NB4 (cell line): ENCODE measurements at regions not wholly inside any gene's neighbourhood (a gene's known extent, or its start where the extent isn't known, plus 50 kb on each side); places are given as distances from the start of the nearest gene placed in this dataset.
"Not testable (repeated sequence)": the region's sequence is repeated elsewhere in the genome, so short reads cannot be mapped to it uniquely, and the experiment has no call there.

Experiments
- DNase-seq: peaks from one replicate; pipeline ENCODE4 v3.0.0; 2010; ENCODE audit warnings: low read depth
- H3K4me3 ChIP-seq: one replicate; pipeline ENCODE4 v1.5.1; 2011; ENCODE audit warnings: mild to moderate bottlenecking, low read depth, low read length, moderate library complexity
- MYC ChIP-seq: IDR thresholded peaks from 2 replicates; pipeline ENCODE4 v1.6.1; 2011; ENCODE audit warnings: low read depth, low read length
- POLR2A ChIP-seq: IDR thresholded peaks from 2 replicates; pipeline ENCODE4 v1.6.1; 2011; ENCODE audit warnings: mild to moderate bottlenecking; ENCODE audit not compliant: insufficient read length; ENCODE audit errors: extremely low read depth
- TF ChIP-seq, protein P1 (sequence below): IDR thresholded peaks from 2 replicates; pipeline ENCODE4 v1.6.1; 2011; ENCODE audit warnings: low read depth, low read length
- TF ChIP-seq, protein P2 (sequence below): IDR thresholded peaks from one replicate; pipeline ENCODE4 v1.5.1; 2012; ENCODE audit warnings: low read depth, low read length

DNA sequence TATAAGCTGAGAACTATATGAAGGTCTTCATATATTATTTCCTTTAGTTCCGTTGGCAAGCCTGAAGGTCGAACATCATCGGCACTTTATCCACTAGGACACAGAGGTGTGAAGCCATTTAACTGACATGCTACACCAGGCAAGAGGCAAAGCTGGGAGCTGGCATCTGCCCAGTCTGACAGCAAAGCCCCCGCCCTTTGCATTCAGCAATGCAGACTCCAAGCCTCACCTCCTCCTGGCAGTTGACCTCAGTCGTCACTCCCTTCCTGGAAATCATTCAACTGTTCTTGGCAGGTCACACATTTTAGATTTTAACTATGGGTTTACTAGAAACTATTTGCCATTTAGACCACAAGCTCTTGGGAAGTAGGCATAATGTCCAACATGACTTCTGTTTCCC is 135.8 kb upstream of the FRG1 start:
- H3K4me3 ChIP-seq = no peak overlapping the region
- TF ChIP-seq, protein P1, sequence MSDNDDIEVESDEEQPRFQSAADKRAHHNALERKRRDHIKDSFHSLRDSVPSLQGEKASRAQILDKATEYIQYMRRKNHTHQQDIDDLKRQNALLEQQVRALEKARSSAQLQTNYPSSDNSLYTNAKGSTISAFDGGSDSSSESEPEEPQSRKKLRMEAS = no peak
- TF ChIP-seq, protein P2, sequence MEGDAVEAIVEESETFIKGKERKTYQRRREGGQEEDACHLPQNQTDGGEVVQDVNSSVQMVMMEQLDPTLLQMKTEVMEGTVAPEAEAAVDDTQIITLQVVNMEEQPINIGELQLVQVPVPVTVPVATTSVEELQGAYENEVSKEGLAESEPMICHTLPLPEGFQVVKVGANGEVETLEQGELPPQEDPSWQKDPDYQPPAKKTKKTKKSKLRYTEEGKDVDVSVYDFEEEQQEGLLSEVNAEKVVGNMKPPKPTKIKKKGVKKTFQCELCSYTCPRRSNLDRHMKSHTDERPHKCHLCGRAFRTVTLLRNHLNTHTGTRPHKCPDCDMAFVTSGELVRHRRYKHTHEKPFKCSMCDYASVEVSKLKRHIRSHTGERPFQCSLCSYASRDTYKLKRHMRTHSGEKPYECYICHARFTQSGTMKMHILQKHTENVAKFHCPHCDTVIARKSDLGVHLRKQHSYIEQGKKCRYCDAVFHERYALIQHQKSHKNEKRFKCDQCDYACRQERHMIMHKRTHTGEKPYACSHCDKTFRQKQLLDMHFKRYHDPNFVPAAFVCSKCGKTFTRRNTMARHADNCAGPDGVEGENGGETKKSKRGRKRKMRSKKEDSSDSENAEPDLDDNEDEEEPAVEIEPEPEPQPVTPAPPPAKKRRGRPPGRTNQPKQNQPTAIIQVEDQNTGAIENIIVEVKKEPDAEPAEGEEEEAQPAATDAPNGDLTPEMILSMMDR = no peak
- TF ChIP-seq POLR2A (no peak), MYC (no peak)
- DNase-seq = no peak

DNA sequence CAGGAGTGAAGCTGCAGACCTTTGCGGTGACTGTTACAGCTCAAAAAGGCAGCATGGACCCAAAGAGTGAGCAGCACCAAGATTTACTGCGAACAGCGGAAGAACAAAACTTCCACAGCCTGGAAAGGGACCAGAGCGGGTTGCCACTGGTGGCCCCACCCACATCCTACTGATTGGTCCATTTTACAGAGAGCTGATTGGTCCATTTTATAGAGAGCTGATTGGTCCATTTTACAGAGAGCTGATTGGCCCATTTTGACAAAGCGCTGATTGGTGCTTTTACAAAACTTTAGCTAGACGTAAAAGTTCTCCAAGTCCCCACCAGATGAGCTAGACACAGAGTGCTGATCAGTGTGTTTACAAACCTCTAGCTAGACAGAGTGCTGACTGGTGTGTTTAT is 134.2 kb upstream of the FRG1 start:
- TF ChIP-seq MYC (no peak), POLR2A (no peak)
- TF ChIP-seq, protein P1 = no peak
- TF ChIP-seq, protein P2 = no peak
- no peak for DNase-seq
- no peak overlapping the region for H3K4me3 ChIP-seq

DNA sequence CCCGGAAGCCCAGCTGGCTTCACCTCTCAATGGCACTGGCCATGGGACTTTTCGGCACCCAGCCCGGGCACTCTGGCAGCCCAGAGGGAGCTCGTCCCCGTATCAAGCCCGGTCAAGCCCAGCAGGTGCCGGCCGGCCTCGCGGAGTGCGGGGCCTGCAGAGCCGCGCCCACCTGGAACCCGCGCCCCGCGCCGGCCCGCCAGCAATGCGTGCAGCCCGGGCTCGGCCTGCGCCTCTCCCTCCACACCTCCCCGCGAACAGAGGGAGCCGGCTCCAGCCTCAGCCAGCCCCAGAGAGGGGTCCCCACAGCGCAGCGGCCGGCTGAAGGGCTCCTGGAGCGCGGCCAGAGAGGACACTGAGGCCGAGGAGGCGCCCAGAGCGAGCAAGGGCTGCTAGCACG is 133.6 kb upstream of the FRG1 start:
- no peak overlapping the region for H3K4me3 ChIP-seq
- TF ChIP-seq, protein P2 = no peak
- TF ChIP-seq MYC = no peak
- TF ChIP-seq POLR2A = no peak
- TF ChIP-seq, protein P1 = no peak
- DNase-seq = no peak

DNA sequence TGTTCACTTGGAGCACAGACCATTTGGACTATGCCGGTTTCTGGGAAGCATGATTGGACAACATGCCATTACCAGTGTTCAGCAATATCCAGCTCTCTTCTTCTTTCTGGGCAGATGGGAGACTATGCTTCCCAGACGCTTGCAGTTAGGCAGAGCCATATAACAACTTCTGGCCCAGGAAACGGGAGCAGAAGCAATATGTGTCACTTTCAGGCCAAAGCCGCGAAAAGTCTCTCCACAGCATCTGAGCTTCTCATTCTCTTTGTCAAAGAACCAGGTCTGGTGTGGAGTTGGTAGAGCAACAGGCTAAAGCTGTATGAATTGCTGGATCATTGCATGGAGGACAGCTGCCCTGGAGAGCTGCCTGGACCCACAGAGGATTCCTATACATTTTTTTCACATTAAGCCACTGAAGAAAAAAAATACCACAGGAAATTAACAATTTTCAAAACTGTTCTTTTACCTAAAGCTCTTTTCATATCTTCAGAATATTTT is 131.4 kb upstream of the FRG1 start:
- TF ChIP-seq MYC (no peak), POLR2A (no peak)
- TF ChIP-seq, protein P2 = no peak
- TF ChIP-seq, protein P1 = no peak
- H3K4me3 ChIP-seq = no peak overlapping the region
- no peak for DNase-seq

DNA sequence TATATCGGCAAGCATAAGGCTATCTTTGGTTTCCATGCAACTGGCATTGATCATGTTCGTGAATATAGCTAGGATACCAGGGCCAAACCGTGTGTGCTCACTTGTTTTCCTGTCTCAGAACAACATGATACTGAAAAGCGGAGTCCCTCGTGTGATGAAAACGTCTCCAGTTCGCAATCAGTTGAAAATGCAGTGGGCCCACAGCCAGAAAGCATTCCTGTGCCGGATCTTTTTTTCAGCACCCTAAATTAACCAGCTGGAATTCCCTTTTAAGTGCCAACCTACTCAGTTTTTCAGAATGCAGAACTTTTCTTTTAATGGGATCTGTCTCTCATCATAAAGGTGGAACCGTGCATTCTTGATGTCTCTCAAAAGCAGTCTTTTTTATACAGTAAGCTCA is 130.8 kb upstream of the FRG1 start:
- H3K4me3 ChIP-seq = no peak overlapping the region
- TF ChIP-seq MYC = no peak
- TF ChIP-seq POLR2A = no peak
- TF ChIP-seq, protein P2 = no peak
- no peak for DNase-seq

DNA sequence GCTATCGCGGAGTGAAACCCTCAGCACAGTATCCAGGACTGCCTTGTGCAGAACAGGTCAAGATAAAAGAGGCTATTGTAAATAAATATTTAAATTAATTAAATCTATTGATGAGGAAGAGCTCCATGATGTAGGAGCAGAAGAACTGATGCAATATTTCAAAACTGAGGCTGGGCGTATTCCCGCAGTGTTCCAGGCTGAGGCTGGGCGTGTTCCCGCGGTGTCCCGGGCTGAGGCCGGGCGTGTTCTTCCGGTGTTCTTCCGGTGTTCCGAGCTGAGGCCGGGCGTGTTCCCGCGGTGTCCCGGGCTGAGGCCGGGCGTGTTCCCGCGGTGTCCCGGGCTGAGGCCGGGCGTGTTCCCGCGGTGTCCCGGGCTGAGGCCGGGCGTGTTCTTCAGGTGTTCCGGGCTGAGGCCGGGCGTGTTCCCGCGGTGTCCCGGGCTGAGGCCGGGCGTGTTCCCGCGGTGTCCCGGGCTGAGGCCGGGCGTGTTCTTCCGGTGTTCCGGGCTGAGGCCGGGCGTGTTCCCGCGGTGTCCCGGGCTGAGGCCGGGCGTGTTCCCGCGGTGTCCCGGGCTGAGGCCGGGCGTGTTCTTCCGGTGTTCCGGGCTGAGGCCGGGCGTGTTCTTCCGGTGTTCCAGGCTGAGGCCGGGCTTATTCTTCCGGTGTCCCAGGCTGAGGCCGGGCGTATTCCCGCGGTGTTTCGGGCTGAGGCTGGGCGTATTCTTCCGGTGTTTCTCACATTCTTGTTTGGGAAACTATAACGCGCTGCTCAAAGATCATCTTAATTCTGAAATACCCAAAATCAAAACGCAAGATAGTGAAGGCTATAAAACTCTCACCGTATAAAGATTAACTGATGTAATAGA is 130.1 kb upstream of the FRG1 start:
- not testable (repeated sequence) for DNase-seq, H3K4me3 ChIP-seq
